HG02763 (cell line): ENCODE measurements at regions not wholly inside any gene's neighbourhood (a gene's known extent, or its start where the extent isn't known, plus 50 kb on each side); places are given as distances from the start of the nearest gene placed in this dataset.

Experiments
- ATAC-seq: cut with Tn5 transposase; IDR thresholded peaks from one replicate; pipeline ENCODE4 v1.9.1; 2021; ENCODE audit warnings: mild to moderate bottlenecking, moderate library complexity; ENCODE audit not compliant: unreplicated experiment

DNA sequence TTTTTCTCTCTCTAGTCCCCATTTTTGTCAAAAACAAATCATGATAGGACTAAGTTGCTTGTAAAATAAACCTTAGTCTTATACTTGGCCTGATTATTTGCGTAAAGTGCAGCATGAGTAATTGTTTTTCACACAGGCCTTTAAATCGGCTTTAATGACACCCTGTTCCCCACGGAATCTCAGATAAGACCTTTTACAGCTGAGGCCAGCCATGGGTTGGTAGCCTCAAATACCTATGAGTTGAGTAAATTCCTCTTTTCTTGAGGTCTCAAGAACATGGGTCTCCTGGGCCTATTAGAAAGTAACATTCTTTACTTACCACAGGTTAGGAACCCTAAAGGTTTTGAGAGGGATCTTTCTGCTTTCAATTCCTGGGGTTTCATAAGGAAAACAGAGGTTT is 761.0 kb upstream of the PHF14 start:
- no peak for ATAC-seq

DNA sequence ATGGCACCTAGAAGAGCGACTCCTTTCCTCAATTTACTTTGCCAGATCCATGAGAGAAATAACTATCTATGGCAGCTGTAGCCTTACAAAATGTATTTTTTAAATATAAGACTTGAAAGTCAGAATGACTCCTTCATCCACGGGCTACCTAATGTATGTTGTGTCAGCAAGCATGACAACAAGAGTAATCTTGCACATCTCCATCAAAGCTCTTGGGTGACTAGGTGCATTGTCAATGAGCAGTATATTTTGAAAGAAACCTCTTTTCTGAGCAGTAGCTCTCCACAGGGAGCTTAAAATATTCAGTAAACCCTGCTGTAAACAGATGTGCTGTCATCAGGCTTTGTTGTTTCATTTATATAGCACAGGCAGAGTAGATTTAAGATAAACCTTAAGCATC is 757.2 kb upstream of the PHF14 start:
- no peak for ATAC-seq

DNA sequence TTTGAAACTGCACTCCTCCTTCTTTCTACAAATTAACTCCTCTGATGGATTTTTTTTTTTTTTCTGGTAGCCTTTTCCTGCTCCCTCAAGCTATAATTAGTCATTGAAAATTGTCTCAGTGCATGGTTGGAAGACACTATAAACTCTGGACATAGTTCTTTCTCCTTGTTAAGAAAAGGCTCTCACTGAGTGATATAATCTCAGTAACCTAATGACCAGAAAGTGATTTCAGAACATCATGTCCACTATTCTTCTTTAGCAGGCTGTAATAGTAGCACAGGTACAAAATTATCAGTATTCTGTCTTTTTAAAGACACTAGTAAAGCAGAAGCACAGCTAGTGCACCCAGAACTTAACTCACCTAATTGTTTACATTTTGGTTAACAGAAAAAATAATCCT is 752.6 kb upstream of the PHF14 start:
- ATAC-seq = no peak

DNA sequence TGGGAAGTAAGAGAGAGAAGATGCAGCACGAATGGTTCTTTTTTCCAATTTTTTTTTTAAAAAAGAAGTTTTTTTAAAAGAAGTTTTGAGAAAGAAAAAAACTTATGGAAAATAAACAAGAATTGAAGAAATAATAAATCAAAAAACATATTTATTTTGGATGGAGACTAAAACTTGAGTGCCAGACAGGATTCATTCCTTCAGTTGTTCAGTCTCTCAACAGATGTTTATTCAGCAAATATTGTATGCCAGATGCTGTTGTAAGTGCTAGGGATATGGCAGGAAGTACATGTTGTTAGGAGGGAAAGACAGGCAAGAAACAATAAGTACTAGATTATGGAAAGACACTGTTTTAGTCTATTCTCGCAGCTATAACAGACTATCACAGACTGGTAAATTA is 750.7 kb upstream of the PHF14 start:
- no peak for ATAC-seq

DNA sequence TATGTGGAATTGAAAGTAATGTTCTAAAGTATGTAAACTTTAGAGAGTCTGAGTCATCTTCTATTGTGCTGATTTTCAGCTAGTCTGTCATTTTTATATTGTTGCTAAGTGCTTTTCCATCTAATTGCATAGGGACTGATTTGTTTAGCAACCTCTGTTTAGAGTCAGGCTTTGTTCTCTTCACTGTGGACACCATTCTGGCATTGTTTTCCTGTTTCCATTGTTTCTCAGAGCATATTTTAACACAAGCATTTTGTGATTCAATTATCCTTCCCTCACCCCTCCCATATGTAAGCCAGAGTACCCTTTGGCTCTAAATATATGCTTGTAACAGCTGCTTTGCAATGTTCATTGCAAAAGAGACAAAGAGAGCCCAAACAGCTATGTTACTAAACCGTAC is 748.4 kb upstream of the PHF14 start:
- ATAC-seq = no peak

DNA sequence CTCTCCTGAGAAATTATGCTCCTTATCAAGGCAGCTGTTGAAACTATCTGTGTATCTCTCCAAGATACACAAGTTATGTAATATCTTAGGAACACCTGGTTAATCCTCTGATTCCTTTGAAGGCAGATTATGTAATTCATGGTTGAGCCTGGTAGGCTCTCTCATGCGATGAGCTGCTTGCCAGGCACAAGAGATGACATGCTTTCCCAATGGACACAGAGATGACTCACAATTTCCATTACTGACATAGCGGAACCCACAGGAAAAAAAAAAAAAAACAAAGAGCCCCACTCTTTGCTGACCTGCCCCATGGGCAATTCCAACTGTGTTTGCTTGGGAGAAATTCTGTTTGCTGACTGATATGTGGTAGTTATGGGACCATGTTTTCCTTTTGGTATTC is 736.4 kb upstream of the PHF14 start:
- no peak for ATAC-seq

DNA sequence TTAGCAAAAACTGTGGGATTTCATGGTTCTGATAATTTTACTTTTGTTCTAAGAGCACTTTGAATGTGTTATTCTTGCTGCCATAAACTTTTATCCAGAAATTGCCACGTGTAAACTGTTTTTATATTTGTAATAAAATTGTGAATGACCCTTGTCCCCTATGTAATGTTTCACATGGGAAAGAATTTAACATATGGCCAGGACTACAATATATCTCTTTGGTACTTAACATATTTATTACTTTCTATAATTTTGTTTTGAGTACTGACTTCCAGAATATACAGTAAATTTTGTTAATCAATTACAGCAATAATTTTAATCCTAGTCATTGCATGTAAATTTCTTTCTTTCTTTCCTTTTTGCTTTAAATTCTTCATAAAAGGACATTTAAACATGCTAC is 735.0 kb upstream of the PHF14 start:
- ATAC-seq = no peak

DNA sequence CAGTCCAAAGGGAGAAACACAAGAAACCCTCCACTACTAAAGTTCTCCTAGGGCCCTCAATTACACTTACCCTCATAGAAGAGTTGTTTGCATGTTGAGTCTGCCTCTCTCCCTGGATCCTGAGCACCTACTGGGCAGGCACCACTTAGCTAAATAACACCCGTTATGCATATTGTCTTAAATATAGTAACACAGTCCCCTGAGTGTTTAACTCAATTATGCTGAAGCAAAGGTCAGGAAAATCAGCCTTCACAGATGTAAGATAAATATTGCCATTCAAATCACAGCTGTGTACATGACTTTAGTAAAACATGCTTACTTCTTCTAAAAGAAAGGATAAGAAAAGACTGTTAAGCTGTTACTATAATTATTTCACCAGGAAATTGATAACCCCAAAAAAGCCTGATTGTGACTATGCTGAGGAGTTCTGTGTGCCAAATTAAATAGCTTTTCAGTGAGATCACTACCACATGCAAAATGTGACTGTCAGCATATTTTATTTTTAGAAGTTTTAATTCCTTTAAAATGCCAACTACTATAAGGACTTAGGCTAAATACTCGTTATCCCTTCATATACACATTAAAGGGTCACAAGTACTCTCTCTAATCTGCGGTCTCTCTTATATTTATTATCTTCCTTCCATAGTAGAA is 733.9 kb upstream of the PHF14 start:
- no peak for ATAC-seq

DNA sequence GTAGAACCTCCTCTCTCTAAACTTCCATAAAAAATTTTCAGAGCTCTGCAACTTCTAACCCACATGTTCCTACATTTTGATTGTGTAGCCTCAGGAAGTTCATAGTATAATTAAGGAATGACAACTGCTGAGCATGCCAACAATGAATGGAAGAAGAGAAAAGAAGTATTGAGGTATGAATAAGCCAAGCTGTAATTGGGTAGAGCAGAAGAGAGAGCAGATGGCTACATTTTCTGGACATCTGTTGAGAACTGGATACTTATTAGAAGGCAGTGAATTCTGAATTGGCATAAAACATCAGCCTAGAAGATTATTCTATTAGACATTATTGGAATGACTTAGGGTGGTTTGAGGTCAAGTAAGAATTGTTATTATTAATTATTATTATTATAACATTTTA is 728.3 kb upstream of the PHF14 start:
- no peak for ATAC-seq

DNA sequence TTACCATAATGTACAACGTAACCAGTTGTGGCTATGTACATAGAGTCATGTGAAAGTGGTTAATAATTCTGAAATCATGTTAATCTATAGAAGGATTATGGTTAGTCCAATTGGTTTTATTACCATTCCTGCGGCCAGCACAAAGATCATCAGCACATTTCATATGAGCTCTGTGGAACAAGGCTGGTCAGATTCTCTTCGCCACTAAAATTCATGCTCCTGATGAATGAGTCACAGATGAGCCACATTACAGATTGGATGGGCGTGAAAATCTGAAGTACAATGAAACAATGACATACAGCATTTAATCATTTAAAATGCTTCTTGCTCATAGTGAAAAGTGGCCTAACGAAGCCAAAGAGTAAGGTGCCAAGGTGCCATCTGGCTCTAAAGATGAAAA is 716.2 kb upstream of the PHF14 start:
- no peak for ATAC-seq

DNA sequence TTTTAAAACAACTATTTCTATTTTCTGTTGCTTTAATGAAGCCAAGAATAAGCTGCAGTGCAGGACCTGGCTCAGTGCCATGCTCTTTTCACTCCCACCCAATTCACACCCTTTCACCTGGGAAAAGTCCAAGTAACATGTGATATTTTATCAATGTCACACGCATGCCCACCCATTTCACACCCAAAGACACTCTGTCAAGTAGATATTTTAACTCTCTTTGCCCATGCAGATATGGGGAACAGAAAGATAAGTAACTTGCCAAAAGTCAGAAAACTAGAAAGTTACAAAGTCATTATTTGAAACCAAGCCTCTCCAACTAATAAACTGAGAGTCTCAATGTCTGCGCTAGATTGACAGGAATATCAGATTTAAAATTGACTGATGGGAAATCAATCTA is 706.7 kb upstream of the PHF14 start:
- ATAC-seq = no peak

DNA sequence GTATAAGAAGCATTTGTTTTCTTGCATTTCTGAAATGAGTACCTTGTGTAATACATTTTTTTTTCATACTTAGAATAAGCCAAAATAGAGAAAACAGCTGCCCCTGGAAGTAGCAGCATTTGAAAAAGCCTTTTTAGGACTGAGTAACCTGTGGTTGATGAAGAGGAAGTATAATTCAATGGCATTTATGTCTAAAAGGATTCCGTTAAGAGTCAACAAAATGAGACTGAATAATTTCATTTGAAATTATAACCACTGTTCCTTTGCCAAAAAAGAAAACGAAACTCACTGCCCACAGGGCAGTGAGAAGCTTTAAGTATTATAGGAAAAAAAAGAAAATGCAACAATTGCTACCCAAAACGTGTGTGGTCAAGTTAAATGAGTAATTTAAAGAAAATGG is 705.6 kb upstream of the PHF14 start:
- ATAC-seq = no peak

DNA sequence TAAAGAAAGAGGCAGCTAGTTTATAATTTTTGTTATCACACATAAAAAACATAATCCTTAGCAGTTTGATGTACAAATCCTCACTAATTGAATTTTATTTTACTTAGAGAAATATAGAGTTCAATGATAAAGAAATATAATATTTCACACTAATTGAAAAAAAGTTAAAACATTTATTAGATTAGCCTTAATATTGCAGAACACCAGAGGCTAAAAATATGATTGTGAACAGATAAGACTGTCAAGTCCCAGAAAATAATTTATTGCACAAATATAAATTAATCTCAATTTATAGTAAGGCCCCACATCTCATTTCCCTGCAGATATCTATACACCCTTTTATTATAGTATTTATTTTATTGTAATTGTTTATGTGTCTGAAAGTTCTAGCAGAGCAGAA is 690.8 kb upstream of the PHF14 start:
- no peak for ATAC-seq

DNA sequence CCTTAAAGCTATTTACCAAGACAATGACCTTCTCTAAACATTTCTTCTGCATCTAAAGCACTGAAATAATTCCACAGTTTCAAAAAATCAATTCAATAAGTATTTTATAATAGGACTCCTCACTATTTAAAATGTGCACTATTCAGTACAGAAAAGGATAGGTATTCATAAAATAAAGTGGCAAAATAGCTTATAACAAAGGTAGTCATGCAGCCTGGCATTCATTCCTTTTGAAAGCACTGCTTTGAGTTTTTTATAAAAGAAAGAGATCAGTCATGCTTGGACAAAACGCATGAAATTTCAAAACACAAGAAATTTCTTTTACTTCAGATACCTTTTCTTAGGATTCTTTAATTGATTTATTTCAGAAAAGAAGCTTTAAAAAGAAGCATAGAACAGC is 689.7 kb upstream of the PHF14 start:
- ATAC-seq = no peak

DNA sequence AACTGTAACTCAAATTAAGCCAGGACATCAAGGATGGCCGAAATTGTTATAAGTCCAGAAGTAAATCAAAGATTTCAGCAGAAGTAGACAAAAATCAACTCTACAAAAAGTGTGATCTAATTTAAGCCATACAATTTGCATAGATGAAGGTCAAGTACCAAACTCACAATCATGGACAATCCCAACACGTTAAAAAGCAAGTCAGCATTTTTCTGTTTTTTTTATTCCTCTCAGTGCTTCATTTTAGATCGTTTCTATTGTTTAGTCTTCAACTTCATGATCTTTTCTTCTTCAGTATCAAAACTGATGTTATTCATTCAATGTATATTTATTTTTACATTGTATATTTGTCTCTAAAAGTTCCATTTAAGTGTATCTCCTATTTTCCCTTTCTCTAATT is 674.3 kb upstream of the PHF14 start:
- ATAC-seq = no peak

DNA sequence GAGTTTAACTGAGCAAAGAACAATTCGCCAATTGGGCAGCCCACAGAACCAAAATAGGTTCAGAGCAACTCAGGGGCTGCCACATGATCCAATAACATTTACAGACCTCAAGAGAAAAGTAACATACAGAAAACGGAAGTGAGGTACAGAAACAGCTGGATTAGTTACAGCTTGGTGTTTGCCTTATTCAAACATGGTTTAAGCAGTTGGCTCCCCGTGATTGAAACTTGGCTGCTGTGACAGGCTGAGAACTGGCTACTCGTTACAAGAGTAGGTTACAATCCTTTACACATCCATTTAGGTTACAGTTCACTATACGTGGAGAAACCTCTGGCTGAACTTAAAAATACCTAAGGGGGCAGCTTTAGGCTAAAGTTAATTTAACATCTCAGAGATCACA is 673.1 kb upstream of the PHF14 start:
- ATAC-seq = no peak

DNA sequence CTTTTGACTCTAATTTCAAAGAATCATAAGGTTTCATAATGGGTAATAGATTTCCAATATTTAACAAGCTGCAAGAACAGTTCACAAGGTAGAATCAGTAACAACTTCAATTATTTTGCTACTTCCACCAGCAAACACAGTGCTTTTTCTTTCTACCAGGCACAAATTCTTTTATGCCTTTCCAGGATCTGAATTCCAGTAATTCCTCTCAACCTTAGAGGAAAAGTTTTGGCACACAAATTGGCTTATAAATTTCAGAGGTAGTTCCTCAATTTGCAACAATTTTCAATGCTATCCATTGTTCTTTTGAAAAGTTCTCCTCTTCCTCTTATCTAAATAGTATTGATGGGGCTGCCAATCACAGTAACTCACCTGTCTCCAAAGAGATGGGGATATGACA is 665.4 kb upstream of the PHF14 start:
- no peak for ATAC-seq

DNA sequence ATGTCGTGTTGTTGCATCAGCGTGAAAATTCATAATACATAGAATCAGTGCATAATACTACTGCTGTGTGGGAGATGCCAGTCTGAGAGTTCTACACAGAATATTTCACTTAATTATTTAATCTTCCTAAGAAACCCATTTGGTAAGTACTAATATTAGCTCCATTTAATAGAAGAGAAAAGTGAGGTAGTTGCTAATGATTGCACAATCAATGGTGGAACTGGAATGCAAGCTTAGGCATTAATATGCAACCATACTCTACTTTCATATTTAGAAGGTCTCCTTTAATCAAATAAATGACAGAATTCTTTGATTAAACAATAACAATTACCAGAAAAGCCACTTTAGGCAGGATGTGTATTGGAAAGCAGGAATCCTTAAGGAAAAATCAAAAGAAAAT is 660.7 kb upstream of the PHF14 start:
- no peak for ATAC-seq

DNA sequence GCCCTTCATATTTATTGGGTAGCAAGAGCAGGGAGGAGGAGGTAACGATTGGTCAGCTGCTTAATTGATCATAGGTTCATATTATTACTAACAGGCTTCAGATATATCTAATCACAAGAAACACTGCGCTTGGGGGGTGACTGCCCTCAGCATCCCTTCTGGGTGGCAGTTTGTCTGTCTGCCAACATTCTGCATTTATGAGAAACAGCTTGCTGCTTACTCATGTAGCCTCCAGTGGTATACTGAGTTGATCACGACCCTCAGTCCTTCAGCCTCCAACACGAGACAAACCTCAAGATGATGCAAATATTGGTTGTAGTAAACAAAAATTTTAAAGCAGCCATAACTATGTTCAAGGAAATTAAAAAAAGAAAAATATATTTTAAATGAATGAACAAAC is 657.8 kb upstream of the PHF14 start:
- ATAC-seq = no peak

DNA sequence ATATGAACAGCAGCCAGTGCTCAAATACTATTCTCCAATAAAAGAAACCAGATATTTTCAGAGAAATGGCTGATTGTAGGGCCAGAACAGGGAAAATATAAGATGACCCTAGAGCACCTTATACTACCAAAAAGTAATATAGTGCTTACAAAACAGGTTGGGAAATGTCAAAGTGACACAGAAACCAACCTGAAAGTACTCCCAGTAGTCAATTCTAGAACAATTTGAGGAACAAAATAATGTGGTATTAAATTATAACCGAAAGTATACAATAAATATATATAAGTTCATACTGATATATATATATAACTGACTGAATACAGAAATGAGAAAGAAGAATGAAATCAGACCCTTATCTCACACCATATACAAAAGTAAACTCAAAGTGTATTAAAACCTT is 657.2 kb upstream of the PHF14 start:
- no peak for ATAC-seq

DNA sequence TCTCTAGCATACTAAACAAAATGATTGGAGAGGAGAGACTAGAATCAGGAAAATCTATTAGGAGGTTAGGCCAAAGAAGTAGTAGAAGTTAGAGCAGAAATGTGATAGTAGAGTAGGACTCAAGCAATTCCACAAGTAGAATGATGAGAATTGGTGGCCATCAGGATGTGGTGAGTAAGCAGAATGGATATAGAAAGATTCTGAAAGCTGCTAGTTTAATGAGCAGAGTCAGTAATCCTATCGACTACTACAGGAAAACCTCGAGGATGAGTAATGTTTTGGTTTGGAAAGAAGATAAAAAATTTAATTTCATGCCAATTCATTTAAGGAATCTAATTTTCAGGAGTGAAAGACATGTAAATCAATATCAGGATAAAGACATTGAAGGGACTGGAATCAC is 648.3 kb upstream of the PHF14 start:
- no peak for ATAC-seq

DNA sequence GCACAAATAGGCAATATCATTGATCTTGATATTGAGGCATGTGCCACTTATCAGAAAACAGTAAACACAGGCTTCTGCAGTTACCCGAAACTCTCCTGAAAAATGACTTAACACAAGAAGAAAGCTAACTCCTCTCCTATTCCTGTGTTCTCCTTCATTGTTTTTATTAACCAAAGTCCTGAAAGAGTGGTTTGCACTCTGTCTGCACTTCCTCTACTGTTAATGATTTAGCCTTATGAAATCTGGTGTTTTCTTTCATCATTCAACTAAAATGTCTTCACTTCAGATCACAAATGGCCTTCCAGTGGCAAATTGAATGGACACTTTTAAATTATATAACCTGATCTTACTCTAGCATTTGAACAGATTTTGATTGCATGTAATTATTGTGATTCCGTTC is 630.6 kb upstream of the PHF14 start:
- ATAC-seq = no peak

DNA sequence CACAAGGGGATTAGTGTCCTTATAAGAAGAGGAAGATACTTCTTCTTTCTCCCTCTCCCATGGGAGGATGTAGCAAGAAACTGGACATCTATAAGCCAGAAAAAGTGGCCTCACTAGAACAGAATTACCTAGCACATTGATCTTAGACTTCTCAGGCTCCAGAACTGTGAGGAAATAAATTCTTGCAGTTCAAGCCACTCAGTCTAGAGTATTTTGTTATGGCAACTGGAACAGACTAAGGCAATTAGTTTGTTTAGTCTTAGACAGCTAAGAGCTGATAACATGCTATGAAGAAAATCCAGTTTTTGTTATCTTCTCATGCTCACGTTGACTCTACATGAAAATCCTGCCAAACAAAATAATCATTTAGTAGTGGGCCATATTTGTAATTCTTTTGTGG is 627.6 kb upstream of the PHF14 start:
- no peak for ATAC-seq

DNA sequence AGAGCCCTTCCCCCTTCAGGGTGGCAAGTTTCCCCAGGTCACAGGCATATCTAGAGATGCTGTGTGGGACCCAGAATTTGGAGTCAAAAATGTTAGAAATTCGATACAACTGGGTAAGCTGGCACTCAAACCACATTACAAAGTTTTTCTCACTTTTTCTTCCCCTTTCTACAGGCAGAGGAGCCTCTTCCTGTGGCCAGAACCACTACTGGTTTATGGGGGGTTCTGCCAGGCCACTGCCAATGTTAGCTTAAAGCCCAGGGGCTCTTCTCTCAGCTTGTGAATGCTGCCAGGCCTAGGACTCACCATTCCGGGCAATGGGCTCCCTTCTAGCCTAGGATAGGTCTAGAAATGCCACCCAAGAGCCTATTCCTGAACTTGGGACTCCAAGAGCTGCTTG is 617.9 kb upstream of the PHF14 start:
- ATAC-seq = no peak
